ENCODE measurements at regions not wholly inside any gene's neighbourhood (a gene's known extent, or its start where the extent isn't known, plus 50 kb on each side); places are given as distances from the start of the nearest gene placed in this dataset.
A peak's percentile ranks its signal among the peaks of the same experiment; 100 is the strongest.
"Not testable (repeated sequence)": the region's sequence is repeated elsewhere in the genome, so short reads cannot be mapped to it uniquely, and the experiment has no call there.

DNA sequence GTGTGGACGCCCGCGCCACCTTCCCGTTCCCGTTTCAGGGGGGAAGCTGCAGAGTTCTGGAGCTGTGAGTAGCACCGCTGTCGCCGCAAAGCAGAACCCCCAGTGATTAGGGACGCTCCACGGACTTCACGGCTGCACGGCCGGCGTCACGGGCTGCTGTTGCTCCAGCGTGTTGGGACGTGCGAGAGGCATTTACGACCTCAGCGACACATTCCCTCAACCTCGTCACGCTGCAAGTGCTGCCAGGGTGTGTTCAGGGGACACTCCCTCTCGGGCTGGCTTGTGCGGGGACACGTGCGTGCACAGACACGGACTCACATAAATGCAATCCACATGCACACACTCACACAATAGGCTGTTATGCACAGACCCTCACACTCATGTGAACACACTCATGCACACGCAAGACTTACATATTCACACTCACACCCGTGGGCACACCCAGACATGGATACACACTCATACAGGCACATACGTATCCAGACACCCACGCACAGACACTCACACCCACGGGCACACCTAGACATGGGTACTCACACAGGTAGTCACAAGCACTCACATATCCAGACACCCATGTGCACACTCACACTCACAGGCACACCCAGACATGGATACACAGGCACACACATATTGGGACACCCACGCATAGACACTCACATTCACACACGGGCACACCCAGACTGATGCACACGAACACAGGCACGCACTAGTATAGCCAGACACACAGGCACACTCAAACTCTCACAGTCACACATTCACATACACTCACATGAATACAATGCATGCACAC lies 198.0 kb upstream of the ZNF469 start:
- H3K27me3 Mint-ChIP-seq, H3K36me3 Mint-ChIP-seq, H3K4me1 Mint-ChIP-seq, DNase-seq, H3K4me3 Mint-ChIP-seq, CTCF ChIA-PET, H3K27ac Mint-ChIP-seq: not testable (repeated sequence)
- peaks cover 17% of the 10 kb centered on the region for H3K9me3 Mint-ChIP-seq

DNA sequence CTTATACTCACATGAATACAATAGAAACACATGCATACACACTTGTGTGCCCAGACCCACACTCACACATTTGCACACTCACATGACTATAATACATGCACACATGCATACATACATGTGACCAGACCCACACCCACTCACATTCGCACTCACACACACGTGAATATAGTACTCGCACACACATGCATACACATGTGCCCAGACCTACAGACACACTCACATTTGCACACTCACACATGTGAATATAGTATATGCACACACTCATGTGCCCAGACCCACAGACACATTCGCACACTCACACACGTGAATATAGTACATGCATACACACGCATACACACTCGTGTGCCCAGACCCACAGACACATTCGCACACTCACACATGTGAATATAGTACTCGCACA lies 197.4 kb upstream of the ZNF469 start:
- H3K36me3 Mint-ChIP-seq, CTCF ChIA-PET, H3K27me3 Mint-ChIP-seq, H3K4me1 Mint-ChIP-seq, DNase-seq, H3K4me3 Mint-ChIP-seq, H3K27ac Mint-ChIP-seq: not testable (repeated sequence)
- H3K9me3 Mint-ChIP-seq: peaks cover 22% of the 10 kb centered on the region

DNA sequence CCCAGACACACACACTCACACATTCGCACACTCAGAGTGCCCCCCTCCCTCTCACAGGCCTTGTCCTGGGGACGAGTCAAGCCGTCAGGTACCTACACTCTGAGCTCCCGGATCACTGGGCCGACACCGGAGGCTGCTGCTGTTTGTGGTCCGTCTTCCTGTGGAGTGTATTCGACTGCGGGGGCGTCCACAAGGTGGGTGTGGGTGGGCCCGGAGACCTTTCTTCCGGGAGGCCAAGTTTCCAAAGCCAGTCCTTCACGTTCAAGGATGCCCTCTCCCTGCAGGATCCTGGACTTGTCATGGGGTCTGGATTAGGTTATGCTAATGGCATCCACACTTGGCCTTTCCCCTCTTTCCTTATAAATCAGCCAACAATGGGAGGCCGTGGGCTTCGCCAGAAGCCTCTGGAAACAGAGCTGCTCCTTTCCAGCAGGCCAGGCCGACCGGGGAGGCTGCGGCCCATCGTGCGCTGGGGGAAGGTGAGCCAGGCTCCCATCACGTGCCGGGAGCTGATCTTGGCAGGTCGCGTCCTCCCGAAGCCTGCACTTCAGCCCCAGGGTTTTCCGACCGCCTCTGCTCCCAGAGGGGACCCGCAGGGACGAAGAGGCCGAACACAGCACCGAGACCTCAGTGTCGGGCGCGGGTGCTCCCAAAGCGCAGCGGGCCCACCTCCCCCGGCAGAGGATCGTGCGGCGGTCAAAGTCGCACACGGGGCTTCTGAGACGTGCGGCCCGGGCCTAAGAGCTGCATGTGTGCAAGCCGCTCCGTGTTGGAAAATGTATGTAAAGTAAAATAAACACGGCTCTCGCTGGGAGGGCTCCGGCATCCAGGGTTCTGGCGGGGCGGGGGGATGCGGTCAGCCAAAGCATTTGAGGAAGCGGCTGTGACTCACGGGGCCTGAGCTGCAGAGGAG lies 196.5 kb upstream of the ZNF469 start:
- H3K4me3 Mint-ChIP-seq, H3K27me3 Mint-ChIP-seq, DNase-seq, H3K36me3 Mint-ChIP-seq, H3K4me1 Mint-ChIP-seq, CTCF ChIA-PET, H3K27ac Mint-ChIP-seq: not testable (repeated sequence)
- peaks cover 22% of the 10 kb centered on the region for H3K9me3 Mint-ChIP-seq

DNA sequence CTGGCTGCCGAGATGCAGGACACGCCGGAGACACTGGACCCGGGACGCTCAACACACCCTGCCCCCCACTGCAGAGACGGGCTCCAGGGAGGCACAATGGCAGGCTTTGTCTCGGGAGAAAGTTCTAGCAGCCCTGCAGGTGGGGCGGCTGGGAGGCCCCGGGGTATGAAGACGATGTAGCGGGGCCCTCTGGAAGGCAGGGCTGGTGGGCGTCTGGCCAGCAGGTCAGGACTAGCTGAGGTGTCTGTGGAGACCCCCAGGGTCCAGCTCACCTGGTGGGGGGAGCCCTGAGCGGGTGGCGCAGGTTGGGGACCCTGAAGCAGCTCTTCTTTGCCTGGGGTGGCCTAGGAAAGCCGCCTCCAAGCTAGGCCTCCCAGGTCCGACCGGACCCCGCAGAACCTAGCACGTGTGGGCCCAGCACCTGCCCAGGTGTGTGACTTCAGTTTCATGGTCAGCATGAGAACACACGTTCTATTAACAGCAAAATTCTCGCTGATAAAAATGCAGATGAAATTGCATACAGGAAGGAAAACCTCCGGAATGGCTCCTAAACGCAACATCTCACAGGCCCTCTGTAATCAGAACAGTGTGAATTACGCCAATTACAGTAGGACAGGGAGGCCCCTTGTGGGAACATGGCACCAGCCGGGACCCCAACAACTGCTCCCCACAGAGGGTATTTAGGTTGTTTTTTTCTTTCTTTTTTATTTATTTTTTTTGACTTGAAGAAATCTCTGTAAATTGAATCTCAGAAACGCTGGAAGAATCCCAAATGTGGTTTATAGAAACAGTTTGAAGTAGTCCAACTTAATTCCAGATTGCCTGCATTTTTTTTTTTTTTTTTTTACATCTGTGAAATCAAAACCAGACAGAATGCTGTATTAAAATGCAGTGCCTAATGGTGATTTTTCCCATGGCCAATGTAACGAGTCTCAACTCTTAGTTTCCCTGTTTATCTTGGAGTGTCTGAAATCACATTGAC lies 195.6 kb upstream of the ZNF469 start:
- DNase-seq, H3K4me3 Mint-ChIP-seq, H3K27ac Mint-ChIP-seq, CTCF ChIA-PET, H3K36me3 Mint-ChIP-seq, H3K27me3 Mint-ChIP-seq, H3K4me1 Mint-ChIP-seq: not testable (repeated sequence)
- peaks cover 22% of the 10 kb centered on the region for H3K9me3 Mint-ChIP-seq

DNA sequence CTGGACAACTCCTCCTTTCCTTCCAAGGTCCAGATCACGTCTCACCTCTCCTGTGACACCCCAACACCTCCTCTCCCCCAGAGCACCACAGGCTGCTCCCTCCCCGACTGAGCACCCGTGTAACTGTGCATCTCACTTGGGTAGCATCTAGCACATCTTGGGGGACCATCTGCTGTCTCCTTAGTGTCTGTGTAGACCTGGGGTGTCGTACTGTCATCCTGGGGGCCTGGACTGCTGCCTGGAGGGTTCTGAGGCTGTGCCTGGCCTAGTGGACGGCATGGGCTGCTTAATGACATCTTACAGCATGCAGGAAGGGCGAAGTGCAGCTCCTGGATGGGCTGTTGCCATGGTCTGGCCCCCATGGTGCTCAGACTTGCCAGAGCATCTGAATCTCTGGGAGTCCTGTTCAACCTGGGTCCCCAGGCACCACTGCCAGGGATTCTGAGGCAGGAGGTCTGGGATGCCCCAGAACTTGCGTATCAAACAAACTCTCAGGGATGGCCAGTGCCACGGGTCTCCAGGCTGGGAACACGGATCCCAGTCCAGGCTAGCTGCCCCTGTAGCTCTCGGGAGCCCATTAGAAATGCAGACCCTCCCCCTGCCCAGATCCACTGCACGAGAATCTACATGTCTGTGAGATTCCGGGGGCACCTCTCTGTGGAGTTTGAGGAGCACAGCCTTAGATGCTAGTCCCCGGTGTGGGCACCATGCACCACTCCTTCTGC lies 194.4 kb upstream of the ZNF469 start:
- H3K4me1 Mint-ChIP-seq, H3K27ac Mint-ChIP-seq, H3K4me3 Mint-ChIP-seq, H3K27me3 Mint-ChIP-seq, H3K36me3 Mint-ChIP-seq, DNase-seq, CTCF ChIA-PET: not testable (repeated sequence)
- peaks cover 26% of the 10 kb centered on the region for H3K9me3 Mint-ChIP-seq

DNA sequence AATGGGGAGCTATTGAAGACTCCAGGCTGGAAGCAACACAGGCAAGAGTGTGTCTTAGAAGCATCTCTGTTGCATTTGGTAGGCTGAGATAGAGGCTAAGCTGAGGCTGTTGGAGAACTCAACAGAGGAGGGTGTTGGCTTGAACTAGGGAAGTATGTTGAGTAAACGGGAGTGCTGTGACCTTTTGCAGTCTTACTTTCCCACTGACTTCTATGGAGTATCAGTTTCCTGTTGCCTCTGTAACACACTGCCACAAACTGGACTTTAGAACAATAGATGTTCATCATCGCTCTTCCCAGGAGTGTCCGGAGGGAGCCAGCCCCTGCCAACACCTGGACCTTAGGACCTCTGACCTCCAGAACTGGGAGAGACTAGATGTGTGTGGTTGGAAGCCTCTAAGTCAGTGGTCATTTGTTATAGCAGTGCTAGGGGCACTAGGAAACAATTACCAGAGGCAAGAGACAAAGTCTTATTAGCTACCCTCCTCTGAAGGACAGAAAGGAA lies 192.1 kb upstream of the ZNF469 start:
- Mint-ChIP-seq H3K27me3 (peaks cover 20% of the 10 kb centered on the region), H3K9me3 (peaks cover 16% of the 10 kb centered on the region)
- DNase-seq, H3K4me3 Mint-ChIP-seq, CTCF ChIA-PET, H3K27ac Mint-ChIP-seq, H3K36me3 Mint-ChIP-seq, H3K4me1 Mint-ChIP-seq: not testable (repeated sequence)

DNA sequence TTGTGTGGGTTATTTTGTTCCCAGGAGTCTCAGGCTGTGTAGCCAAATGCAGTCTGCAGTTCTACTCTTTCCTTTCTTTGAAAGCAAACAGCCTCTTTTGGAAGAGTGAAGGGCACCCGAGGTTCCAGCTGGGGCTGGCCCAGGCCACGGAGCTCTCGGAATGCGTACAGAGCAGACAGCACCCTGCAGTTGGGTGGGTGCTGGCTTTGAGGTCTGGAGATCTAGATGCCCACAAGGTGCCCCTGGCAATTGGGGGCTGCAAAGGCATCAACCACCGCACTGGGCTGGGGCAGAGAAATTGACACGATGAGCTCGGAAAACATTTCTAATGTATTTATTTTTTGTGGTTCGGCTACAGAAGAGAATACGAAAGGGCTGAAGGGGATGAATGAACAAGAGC lies 191.6 kb upstream of the ZNF469 start:
- peaks cover 20% of the 10 kb centered on the region for H3K27me3 Mint-ChIP-seq
- CTCF ChIA-PET, H3K27ac Mint-ChIP-seq, DNase-seq, H3K36me3 Mint-ChIP-seq, H3K4me3 Mint-ChIP-seq, H3K4me1 Mint-ChIP-seq: not testable (repeated sequence)
- H3K9me3 Mint-ChIP-seq: peaks cover 13% of the 10 kb centered on the region

DNA sequence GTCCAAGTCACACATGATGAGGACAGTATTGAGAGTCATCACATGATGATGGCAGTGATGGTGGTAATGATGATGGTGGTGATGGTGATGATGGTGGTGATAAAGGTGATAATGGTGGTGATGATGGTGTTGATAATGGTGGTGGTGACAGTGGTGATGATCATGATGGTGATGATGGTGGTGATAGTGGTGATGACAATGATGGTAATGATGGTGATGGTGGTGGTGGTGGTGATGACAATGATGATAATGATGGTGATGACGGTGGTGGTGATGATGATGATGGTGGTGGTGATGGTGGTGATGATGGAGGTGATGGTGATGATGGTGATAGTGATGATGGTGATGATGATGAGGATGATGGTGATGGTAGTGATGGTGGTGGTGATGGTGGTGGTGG lies 190.2 kb upstream of the ZNF469 start:
- Mint-ChIP-seq H3K27me3 (peaks cover 23% of the 10 kb centered on the region), H3K27ac (no peak overlapping the region)

DNA sequence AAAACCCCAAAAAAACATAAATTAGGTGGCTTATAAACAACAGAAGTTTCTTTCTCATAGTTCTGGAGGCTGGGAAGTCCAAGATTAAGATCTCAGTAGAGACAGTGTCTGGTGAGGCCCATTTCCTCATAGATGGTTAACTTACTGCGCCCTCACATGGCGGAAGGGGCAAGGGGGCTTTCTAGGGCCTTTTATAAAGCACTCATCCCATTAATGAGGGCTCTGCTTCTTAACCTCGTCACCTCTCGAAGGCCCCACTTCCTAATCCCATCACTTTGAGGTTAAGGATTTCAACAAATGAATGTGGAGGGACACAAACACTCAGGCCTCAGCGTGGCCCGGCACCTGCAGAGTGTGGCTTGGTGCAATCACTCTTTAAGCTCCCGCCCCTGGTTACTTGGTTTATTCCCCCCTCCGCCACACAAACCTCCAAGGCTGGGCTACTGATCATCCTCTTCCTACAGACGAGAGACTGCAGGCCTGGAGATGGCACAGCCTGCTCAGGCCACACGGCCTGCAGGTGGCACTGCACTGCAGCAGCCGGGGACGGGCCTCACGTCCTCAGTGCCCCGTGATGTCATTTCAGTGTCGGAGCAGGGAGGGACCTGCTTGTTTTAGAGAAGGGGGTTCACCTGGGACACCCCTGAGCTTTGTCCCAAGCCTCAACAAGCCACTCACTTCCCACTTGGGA lies 188.9 kb upstream of the ZNF469 start:
- H3K9me3 Mint-ChIP-seq: peaks cover 11% of the 10 kb centered on the region
- CTCF ChIA-PET: interaction anchor here (1.7 kb wide), 1 partner anchor 242 kb away, joined by 5 read pairs; no protein-coding TSS in a partner anchor
- H3K27me3 Mint-ChIP-seq: peaks cover 19% of the 10 kb centered on the region
- not testable (repeated sequence) for H3K4me1 Mint-ChIP-seq, H3K27ac Mint-ChIP-seq, H3K4me3 Mint-ChIP-seq, H3K36me3 Mint-ChIP-seq
- peak; percentile 43 for DNase-seq

More for the DNA sequence above, 190.2 kb upstream of the ZNF469 start:
- CTCF ChIA-PET: no interaction called here
- Mint-ChIP-seq H3K36me3 (peaks cover 1% of the 10 kb centered on the region), H3K9me3 (peaks cover 13% of the 10 kb centered on the region), H3K4me3 (no peak overlapping the region), H3K4me1 (peaks cover 5% of the 10 kb centered on the region)
- no peak for DNase-seq

DNA sequence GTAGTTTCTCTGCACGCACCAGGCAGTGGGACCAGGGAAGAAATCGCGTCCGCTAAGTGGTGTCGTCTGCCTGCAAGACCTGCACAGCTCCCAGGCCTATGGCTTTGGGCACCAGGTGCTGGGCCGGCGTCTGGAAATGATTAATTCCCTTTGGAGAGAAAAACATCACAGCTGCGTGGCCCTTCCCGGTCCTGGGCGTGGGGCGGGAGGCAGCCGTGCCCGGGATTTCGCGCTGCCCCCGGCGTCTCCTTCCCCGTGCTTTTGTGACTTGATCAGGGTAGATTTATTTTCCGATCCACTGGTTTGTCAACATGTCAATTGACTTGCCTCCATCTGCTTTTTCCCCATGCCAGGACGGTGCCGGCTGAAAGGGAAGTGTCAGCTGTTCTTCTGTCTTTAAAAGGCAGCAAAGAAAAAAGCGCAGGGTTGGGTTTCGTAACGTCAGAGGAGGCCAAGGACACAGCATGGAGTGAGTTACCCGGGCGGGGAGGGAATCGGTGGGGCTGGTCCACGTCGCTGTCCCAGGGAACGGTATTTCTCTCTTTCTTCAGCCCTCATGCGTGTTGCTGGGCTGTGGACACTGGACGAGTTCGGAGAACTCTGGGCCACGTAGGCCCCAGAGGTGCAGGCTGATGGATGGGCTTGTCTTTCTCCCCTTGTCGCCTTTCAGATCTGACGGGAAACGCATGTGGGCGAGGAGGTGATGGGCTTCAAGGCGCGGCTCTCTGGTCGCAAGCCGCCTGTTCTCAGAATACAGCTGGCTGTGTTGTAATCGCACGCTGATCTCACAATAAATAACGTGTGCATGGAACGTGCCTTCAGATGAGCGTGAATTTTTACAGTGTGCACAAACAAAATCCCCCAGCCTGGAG lies 188.1 kb upstream of the ZNF469 start:
- Mint-ChIP-seq H3K36me3 (peaks cover 1% of the 10 kb centered on the region), H3K4me1 (peaks cover 5% of the 10 kb centered on the region), H3K27me3 (peaks cover 19% of the 10 kb centered on the region), H3K27ac (no peak overlapping the region), H3K4me3 (no peak overlapping the region), H3K9me3 (peaks cover 8% of the 10 kb centered on the region)
- CTCF ChIA-PET: interaction anchor here (1.3 to 1.7 kb wide), 2 partner anchors 241 to 243 kb away, joined by 5 read pairs; no protein-coding TSS in a partner anchor
- DNase-seq: no peak

DNA sequence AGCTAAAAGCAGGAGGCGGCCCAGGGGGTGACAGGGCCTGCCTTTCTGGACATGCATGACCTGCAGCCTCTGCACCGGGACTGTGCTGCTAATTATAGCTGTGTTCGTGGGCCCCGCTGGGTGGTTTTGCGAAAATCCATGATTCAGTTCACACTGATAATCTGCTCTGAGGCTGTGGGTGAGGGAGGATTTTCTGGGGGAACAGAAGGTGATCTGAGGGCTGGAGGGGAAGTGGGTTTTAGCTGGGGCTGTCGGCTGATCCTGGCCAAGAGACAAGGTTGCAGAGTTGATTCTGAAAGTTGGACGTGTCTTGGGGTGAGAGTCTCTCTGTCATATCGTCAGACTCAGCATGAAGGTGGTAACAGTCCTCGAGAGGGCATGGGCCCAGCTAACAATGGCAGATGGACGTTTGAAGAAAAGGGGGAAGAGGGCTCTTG lies 187.5 kb upstream of the ZNF469 start:
- CTCF ChIA-PET: interaction anchor here (1.3 to 1.7 kb wide), 2 partner anchors 241 to 242 kb away, joined by 5 read pairs; no protein-coding TSS in a partner anchor
- Mint-ChIP-seq H3K9me3 (peaks cover 4% of the 10 kb centered on the region), H3K36me3 (peaks cover 1% of the 10 kb centered on the region), H3K27ac (no peak overlapping the region), H3K4me3 (no peak overlapping the region), H3K4me1 (peaks cover under 1% of the 10 kb centered on the region), H3K27me3 (peaks cover 19% of the 10 kb centered on the region)
- no peak for DNase-seq

DNA sequence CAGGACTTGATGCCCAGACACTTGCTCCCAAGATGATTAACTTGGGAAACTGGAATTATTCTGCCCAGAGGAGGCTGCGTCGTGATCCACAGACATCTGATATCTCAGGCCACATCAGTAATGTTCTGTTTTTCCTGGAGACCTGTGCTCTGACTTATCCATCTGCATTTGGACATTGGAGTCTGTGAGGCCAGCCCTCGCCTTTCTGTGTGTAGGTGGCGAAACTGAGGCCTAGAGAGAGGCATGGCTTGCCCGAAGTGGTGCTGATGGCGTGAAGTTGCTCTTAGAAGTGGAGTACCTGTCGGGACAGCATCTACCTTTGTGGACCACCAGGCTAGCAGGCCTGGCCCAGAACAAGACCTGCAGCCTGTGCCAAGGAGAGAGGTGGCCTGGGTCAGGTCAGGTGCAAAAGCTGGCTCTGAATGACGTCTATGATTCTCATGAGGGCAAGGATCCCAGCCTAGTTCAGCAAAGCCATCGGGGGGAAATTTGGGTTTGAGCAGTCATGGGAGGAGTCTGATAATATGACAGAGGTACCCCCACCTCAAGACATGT lies 186.8 kb upstream of the ZNF469 start:
- no peak overlapping the region for H3K4me3 Mint-ChIP-seq
- no peak overlapping the region for H3K27ac Mint-ChIP-seq
- peaks cover 19% of the 10 kb centered on the region for H3K27me3 Mint-ChIP-seq
- CTCF ChIA-PET: interaction anchor here (1.3 kb wide), 1 partner anchor 241 kb away, joined by 5 read pairs; no protein-coding TSS in a partner anchor
- peaks cover 4% of the 10 kb centered on the region for H3K9me3 Mint-ChIP-seq
- peaks cover 1% of the 10 kb centered on the region for H3K36me3 Mint-ChIP-seq
- H3K4me1 Mint-ChIP-seq: no peaks in the 10 kb centered on the region
- no peak for DNase-seq

Data from activated naive CD4-positive, alpha-beta T cell treated with anti-CD3 and anti-CD28 coated beads, Interleukin-2, amount 10 ng/mL, durations not matched to agents 7 days and 5 days (primary cell).